ENCODE measurements at regions not wholly inside any gene's neighbourhood (a gene's known extent, or its start where the extent isn't known, plus 50 kb on each side); places are given as distances from the start of the nearest gene placed in this dataset.

- TF ChIP-seq CTCF (IDR thresholded peaks at IDR 0.05) (no peak), POLR2A (IDR thresholded peaks at IDR 0.05) (no peak)
Measured at GRCh38 chr17:13323990-13324389, 277.7 kb downstream of the HS3ST3A1 start.

All from esophagus squamous epithelium (tissue), 4 donors.